Vagina (tissue), 2 donors: ENCODE measurements at regions not wholly inside any gene's neighbourhood (a gene's known extent, or its start where the extent isn't known, plus 50 kb on each side); places are given as distances from the start of the nearest gene placed in this dataset.

Source experiments
- POLR2A ChIP-seq, 2 donors: fragments of 450-650 bp; IDR thresholded peaks; one replicate each; pipeline ENCODE4 v1.6.1; 2017; ENCODE audit warnings: antibody characterized with exemption in 2 of 2, mild to moderate bottlenecking in 2 of 2, moderate library complexity in 2 of 2
- POLR2AphosphoS5 ChIP-seq, 2 donors: sonication (generic); formaldehyde crosslinking; IDR thresholded peaks; one replicate each; pipeline ENCODE4 v1.9.0; 2017; ENCODE audit warnings: antibody characterized with exemption in 2 of 2, mild to moderate bottlenecking in 2 of 2, low read depth in 1 of 2; ENCODE audit not compliant: insufficient read depth in 1 of 2

DNA sequence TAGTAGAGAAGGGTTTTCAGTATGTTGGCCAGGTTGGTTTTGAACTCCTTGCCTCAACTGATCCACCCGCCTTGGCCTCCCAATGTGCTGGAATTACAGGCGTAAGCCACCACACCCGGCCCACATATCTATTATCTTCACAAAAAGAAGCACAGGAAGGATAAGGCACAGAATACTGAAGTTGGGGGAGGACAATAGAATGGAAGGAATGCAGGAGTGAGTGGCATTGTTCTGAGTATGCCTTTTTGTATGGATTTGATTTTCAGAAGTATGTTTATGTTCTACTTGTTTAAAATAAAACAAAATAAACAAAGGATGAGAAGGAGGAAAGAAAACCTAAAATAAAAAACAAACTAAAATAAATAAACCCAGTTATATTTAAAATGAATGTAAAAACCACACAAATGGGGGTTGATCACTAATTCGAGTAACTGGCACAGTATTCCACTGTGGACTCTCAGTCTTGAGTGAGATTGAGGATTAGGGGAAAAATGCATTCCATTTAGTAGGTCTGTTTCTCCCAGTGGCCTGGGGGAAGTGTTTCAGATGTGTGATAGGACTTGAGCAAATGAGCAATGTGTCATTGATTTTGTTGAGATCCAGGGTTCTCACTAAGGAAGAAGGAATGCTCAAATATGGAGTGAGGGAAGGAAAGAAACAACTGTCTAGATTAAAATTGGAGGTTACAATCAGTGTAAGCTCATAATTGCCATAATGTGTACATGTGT, 109.0 kb upstream of the C1QTNF7 start:
- TF ChIP-seq POLR2AphosphoS5 (IDR thresholded peaks at IDR 0.05; ENCODE audit: insufficient read depth in 1 of 2, low read depth in 1 of 2) (no peak), POLR2A (IDR thresholded peaks at IDR 0.05) (no peak)
